NCI-H510A treated with DMSO at 0.1 percent for 48 hours (cell line): ENCODE measurements at regions not wholly inside any gene's neighbourhood (a gene's known extent, or its start where the extent isn't known, plus 50 kb on each side); places are given as distances from the start of the nearest gene placed in this dataset.

Source experiments
- DNase-seq: peaks from one replicate; lab custom pipeline; 2025; lab: John Stamatoyannopoulos, UW

- no peak for DNase-seq
Measured at GRCh38 chr4:90007494-90008167, 113.0 kb downstream of the MMRN1 start.

DNA sequence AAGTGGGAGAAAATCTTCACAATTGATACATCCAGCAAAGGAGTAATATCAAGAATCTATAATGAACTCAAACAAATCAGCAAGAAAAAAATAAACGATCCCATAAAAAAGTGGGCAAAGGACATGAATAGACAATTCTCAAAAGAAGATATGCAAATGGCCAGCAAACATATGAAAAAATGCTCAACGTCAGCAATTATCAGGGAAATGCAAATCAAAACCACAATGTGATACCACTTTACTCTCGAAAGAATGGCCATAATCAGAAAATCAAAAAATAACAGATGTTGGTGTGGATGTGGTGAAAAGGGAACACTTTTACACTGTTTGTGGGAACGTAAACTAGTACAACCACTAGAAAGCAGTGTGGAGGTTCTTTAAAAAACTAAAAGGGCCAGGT, 114.3 kb upstream of the CCSER1 start:
- no peak for DNase-seq

GRCh38 chr4:90024519-90024918, 102.7 kb upstream of the CCSER1 start:
- DNase-seq = no peak

- DNase-seq = peak; percentile 15
Measured at GRCh38 chr4:90025248-90025647, 101.9 kb upstream of the CCSER1 start.

DNA sequence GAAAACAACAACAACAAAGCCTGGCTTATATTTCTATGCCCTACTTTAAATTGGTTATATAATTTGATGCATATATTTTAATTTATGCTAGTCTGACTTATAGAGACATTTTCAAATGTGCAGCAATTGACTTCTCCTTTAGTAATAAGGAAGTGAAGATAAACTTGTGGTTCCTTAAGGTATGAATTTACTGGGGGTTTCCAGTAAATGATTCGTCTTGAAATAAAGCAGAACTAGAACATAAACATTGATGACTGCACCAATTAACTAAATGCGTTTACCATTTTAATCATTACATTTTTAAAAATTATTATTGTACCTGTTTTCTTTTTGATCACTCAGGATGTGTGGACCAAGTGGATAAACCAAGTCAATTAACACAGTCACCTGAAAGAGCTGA, 99.6 kb upstream of the CCSER1 start:
- no peak for DNase-seq

GRCh38 chr4:90028460-90028859, 98.7 kb upstream of the CCSER1 start:
- no peak for DNase-seq

GRCh38 chr4:90030202-90030601, 97.0 kb upstream of the CCSER1 start:
- DNase-seq = no peak

- no peak for DNase-seq
Measured at GRCh38 chr4:90030953-90031352, 96.2 kb upstream of the CCSER1 start.

DNA sequence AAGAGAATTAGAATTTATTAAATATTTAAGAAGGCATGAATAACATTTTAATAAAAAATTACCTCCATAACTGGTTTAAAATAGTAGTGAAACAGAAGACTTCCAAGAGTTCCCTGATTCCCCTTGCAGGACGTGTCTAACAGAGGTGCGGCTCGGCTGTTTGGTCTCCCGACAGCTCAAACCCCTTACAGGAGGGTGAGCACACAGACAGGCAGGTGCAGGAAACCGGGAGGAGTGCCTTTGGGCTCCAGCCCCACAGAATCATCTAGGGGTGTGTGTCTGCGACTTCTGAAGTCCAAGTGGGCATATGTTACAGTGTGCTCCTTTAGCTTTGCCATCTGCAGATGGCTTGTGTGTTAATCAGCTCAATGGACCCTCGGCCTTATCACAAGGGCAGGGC, 88.1 kb upstream of the CCSER1 start:
- no peak for DNase-seq

DNA sequence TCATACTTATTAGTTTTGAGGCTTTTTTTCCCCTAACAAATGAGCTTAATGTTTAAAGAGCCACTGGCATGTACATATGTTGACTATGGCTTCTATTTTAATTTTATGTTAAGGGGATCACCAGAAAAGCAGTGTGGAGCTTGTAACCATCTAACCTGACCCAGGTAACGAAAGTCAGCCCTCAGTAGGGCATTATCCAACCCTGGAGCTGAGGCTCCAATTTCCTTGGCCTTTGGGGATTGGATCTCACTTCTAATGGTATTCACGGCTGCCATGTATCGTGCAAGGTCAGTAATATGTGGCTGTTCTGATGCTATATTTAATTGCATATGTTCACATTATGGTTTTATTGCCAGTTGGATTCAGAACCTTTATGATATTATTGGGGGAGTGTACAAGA, 75.2 kb upstream of the CCSER1 start:
- DNase-seq = no peak

- DNase-seq = no peak
Measured at GRCh38 chr4:90057091-90057490, 70.1 kb upstream of the CCSER1 start.

GRCh38 chr4:90060039-90060438, 67.2 kb upstream of the CCSER1 start:
- no peak for DNase-seq

- no peak for DNase-seq
Measured at GRCh38 chr4:90061881-90062280, 65.3 kb upstream of the CCSER1 start.

- DNase-seq = no peak
Measured at GRCh38 chr4:90064196-90064595, 63.0 kb upstream of the CCSER1 start.

- no peak for DNase-seq
Measured at GRCh38 chr4:90069151-90069550, 58.0 kb upstream of the CCSER1 start.

GRCh38 chr4:90071289-90072235, 55.6 kb upstream of the CCSER1 start:
- DNase-seq = no peak

GRCh38 chr4:90074322-90074886, 52.8 kb upstream of the CCSER1 start:
- DNase-seq = no peak
